Type B pancreatic cell (in vitro differentiated cells): ENCODE measurements at regions not wholly inside any gene's neighbourhood (a gene's known extent, or its start where the extent isn't known, plus 50 kb on each side); places are given as distances from the start of the nearest gene placed in this dataset.

Source experiments
- DNase-seq: peaks from one replicate; pipeline ENCODE4 v3.0.0; 2021; ENCODE audit warnings: mixed read lengths; ENCODE audit not compliant: unreplicated experiment; ENCODE audit errors: extremely low spot score
- H3K27ac Mint-ChIP-seq: 2 replicates; pipeline ENCODE4 v1.8.0; 2021; ENCODE audit warnings: mild to moderate bottlenecking, mixed read lengths
- H3K27me3 Mint-ChIP-seq: 2 replicates; pipeline ENCODE4 v1.8.0; 2021; ENCODE audit warnings: mixed read lengths
- H3K36me3 Mint-ChIP-seq: 2 replicates; pipeline ENCODE4 v1.8.0; 2021; ENCODE audit warnings: mixed read lengths
- H3K4me1 Mint-ChIP-seq: one replicate; pipeline ENCODE4 v1.8.0; 2021; ENCODE audit warnings: mixed read lengths; ENCODE audit not compliant: unreplicated experiment
- H3K4me3 Mint-ChIP-seq: 2 replicates; pipeline ENCODE4 v1.8.0; 2021; ENCODE audit warnings: mild to moderate bottlenecking, mixed read lengths
- H3K9me3 Mint-ChIP-seq: 2 replicates; pipeline ENCODE4 v1.8.0; 2021; ENCODE audit warnings: mixed read lengths
- CTCF ChIP-seq: fragments of 200-600 bp; sonication (generic); conservative IDR thresholded peaks from 2 replicates; pipeline ENCODE4 v1.5.0; 2021; ENCODE audit warnings: antibody characterized with exemption, mild to moderate bottlenecking

- H3K36me3 Mint-ChIP-seq = no peaks in the 10 kb centered on the region
- H3K27ac Mint-ChIP-seq = no peak overlapping the region
- no peak overlapping the region for H3K4me3 Mint-ChIP-seq
- H3K27me3 Mint-ChIP-seq = peaks cover 16% of the 10 kb centered on the region
- TF ChIP-seq CTCF = no peak
- peaks cover 35% of the 10 kb centered on the region for H3K4me1 Mint-ChIP-seq
- DNase-seq = no peak
- no peaks in the 10 kb centered on the region for H3K9me3 Mint-ChIP-seq
Measured at GRCh38 chr10:43869669-43870322, 221.1 kb upstream of the ZNF32 start.

DNA sequence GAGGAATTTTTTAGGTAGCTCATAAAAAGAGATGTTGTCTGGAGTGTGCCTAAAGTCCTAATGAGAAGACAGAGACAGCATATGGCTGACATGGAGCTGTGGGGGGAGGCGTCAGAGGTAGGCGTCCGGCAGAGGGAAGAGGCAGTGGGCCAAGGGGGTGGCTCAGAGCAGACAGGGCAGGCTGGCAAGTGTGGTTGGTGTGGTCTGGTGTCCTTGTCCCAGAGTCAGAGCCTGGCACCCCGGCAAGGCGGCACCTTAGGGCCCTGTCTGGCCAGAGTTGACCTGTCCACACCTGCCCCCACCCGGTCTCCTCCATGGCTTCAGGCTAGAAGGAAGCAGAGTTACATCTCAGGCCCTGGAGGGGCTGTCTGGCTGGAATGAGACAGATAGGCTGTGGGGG is 220.3 kb upstream of the ZNF32 start:
- peaks cover 11% of the 10 kb centered on the region for H3K27me3 Mint-ChIP-seq
- peak overlapping the region; percentile 62 for H3K27ac Mint-ChIP-seq
- H3K4me1 Mint-ChIP-seq = peaks cover 30% of the 10 kb centered on the region
- H3K9me3 Mint-ChIP-seq = no peaks in the 10 kb centered on the region
- peak overlapping the region; percentile 52 for H3K4me3 Mint-ChIP-seq
- TF ChIP-seq CTCF = no peak
- H3K36me3 Mint-ChIP-seq = no peaks in the 10 kb centered on the region
- no peak for DNase-seq

DNA sequence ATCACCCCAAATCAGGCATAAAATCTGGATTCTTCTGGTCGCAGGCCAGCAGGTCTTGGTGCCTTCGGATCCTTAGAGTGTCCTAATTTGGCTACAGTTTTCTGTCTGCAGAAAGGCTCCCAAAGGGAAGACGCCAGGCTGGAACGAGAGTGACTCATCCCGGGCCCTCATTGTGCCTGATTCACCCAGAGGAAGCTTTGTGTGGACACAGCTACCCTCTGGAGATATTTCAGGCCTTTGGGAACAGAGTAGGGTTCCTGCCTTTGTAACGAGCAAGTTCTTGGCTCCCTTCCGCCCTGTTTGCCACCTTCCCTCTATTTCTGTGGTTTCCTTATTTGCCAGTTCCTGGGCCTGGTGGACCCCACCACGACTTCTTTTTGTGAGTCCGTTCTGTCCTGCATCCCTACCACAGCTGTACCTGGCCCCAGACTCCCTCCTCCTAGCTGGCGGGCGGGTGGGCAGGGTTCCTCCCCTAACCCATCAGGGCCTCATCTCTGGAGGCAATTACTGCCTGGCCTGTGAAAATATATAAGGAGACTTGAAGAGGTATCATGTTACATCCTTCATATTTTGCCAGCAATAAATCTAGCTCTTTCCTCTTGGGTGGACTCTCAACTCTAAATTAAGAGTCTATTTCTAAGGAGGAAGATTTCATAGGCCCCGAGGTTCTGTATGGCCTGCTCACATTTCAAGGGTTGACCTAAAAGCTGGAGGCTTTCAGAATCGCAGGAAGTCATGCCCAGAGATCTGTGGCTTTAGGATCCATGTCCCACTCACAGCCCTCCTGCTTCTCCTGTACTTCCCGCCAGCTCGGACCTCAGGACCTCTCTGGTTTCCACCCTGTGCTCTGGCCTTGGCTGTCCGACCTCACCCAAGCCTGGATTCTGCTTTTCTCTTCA is 219.2 kb upstream of the ZNF32 start:
- Mint-ChIP-seq H3K9me3 (no peaks in the 10 kb centered on the region), H3K27ac (no peak overlapping the region), H3K27me3 (peaks cover 11% of the 10 kb centered on the region), H3K36me3 (no peaks in the 10 kb centered on the region), H3K4me3 (peak overlapping the region; percentile 52), H3K4me1 (peaks cover 39% of the 10 kb centered on the region)
- no peak for TF ChIP-seq CTCF
- DNase-seq = no peak

- H3K9me3 Mint-ChIP-seq = no peaks in the 10 kb centered on the region
- peaks cover 47% of the 10 kb centered on the region for H3K4me1 Mint-ChIP-seq
- no peak overlapping the region for H3K4me3 Mint-ChIP-seq
- DNase-seq = no peak
- no peak overlapping the region for H3K27ac Mint-ChIP-seq
- H3K36me3 Mint-ChIP-seq = no peaks in the 10 kb centered on the region
- peaks cover 11% of the 10 kb centered on the region for H3K27me3 Mint-ChIP-seq
- TF ChIP-seq CTCF = no peak
Measured at GRCh38 chr10:43867113-43867512, 218.4 kb upstream of the ZNF32 start.

DNA sequence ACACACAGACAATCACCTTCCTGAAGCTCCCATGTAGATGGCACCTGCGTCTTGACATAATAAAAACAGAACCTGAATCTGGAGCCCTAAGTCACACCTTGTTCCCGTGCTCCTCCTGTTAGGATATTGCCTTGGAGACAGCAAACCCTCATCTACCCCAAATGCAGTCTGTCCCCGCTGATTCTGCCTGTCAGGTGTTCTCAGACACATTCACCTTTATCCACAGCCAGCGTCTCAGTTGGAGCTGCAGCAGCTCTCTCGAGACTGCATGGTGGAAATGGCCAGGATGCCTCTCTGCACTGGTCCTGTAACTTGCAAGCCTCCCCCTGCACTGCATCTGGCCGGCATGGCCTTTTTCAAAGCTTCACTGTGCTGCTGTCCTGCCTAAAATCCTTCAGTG is 218.0 kb upstream of the ZNF32 start:
- no peak for DNase-seq
- no peak overlapping the region for H3K27ac Mint-ChIP-seq
- H3K36me3 Mint-ChIP-seq = no peaks in the 10 kb centered on the region
- H3K27me3 Mint-ChIP-seq = peaks cover 11% of the 10 kb centered on the region
- peaks cover 50% of the 10 kb centered on the region for H3K4me1 Mint-ChIP-seq
- H3K9me3 Mint-ChIP-seq = no peaks in the 10 kb centered on the region
- TF ChIP-seq CTCF = no peak
- H3K4me3 Mint-ChIP-seq = no peak overlapping the region
